ENCODE measurements at regions not wholly inside any gene's neighbourhood (a gene's known extent, or its start where the extent isn't known, plus 50 kb on each side); places are given as distances from the start of the nearest gene placed in this dataset.

DNA sequence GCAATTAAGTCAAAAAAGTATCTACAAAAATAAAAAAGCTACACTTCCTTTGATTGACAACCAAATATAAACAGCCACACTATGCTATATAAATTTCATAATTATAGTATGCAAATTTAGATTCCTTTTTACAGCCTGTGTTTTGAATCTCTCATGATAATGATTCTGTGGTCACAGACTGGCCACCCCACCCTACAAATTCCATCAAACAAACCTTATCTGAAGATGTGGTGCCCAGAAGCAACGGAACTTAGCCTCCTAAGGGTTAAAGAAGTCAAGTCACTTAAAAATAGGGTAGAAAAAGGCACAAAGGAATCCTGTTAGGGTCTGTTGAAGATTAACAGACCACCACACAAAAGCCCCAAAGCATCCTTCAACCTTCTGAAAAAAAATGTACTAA, 351.8 kb downstream of the INHBA start:
- TF ChIP-seq, protein P1, sequence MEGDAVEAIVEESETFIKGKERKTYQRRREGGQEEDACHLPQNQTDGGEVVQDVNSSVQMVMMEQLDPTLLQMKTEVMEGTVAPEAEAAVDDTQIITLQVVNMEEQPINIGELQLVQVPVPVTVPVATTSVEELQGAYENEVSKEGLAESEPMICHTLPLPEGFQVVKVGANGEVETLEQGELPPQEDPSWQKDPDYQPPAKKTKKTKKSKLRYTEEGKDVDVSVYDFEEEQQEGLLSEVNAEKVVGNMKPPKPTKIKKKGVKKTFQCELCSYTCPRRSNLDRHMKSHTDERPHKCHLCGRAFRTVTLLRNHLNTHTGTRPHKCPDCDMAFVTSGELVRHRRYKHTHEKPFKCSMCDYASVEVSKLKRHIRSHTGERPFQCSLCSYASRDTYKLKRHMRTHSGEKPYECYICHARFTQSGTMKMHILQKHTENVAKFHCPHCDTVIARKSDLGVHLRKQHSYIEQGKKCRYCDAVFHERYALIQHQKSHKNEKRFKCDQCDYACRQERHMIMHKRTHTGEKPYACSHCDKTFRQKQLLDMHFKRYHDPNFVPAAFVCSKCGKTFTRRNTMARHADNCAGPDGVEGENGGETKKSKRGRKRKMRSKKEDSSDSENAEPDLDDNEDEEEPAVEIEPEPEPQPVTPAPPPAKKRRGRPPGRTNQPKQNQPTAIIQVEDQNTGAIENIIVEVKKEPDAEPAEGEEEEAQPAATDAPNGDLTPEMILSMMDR (IDR thresholded peaks at IDR 0.05; ENCODE audit: extremely low read depth, insufficient read depth, missing control alignments), result no peak
- DNase-seq (ENCODE audit: low spot score), result no peak
- in situ Hi-C loops (cut with MboI; ENCODE audit: low pct_unique_long_range_greater_than_20kb, low sequenced_read_pairs, unreplicated experiment), result no loop called here

DNA sequence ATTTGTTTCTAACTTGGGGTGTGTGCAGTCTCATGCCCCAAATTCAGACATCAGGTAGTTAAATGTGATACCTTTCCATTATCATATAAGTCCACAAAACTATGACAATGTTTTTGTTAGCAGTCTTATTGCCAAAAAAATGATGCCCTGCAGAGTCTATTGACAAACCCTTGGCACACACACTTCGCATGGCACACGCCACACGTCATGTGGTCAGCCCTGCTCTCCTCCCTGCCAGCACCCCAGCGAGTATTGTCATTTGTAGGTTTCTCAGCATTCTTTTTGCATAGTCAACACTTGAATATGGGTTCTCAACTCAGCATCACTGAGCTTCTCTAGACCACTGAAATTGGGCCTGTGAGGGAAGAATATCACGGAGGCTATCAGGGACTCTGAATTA, 356.0 kb downstream of the INHBA start:
- no peak for DNase-seq (ENCODE audit: low spot score)
- TF ChIP-seq, protein P1 (IDR thresholded peaks at IDR 0.05; ENCODE audit: extremely low read depth, insufficient read depth, missing control alignments), result no peak
- in situ Hi-C loops (cut with MboI; ENCODE audit: low pct_unique_long_range_greater_than_20kb, low sequenced_read_pairs, unreplicated experiment), result no loop called here

DNA sequence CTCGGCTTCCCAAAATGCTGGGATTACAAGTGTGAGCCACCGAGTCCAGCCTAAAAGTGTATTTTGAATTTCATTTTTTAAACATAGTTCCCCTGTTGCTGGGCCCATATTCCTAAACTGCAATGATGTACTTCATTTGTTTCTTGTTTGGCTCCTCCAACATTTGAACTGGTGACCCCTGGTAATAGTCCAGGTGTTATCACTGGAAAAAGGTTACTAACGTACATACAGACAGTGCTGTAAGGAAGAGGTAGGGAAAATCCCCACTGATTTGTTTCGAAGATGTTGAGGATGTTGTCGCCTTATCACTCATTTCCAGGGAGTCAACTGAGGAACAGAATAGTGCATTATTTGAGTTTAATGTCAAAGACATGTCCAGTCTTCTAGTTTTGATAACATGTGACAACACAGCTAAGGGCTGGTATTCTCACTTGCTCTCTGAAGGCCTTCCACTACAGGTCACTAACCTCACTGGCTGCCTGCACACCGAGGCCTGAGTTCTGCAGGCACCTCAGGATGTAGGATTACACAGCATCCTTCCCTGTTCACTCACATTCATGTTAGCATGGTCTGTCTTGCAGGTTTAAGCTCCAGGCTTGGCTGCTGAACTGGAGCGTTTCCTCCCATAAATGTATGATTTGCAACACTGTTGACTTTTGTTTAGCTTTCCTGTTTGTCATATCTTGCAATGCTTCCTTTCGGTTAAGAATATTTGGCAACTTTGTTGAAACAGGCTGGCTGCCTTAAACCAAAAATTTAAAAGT, 362.8 kb downstream of the INHBA start:
- in situ Hi-C loops (cut with MboI; ENCODE audit: low pct_unique_long_range_greater_than_20kb, low sequenced_read_pairs, unreplicated experiment), result no loop called here
- TF ChIP-seq, protein P1 (IDR thresholded peaks at IDR 0.05; ENCODE audit: extremely low read depth, insufficient read depth, missing control alignments), result no peak
- DNase-seq (ENCODE audit: low spot score), result no peak

DNA sequence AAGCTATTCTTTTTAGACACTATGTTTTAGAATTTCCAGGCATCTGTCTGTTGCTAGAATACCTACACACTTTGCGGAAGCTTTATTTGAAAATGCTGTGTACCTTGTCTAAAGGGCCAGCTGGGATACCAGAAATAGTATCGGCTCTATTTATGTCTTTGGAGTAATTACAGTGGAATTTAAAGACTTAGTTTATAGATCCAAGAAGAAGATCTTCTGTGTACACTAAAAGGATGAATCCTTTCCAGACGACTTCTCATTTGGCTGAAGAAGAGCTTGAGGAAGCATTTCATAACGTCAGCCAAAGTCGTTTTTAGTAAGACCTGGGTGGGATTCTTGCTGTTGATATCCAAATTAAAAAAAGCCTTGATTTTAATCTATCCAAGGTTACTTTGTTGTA, 365.9 kb downstream of the INHBA start:
- DNase-seq (ENCODE audit: low spot score), result no peak
- in situ Hi-C loops (cut with MboI; ENCODE audit: low pct_unique_long_range_greater_than_20kb, low sequenced_read_pairs, unreplicated experiment), result no loop called here
- TF ChIP-seq, protein P1 (IDR thresholded peaks at IDR 0.05; ENCODE audit: extremely low read depth, insufficient read depth, missing control alignments), result no peak

DNA sequence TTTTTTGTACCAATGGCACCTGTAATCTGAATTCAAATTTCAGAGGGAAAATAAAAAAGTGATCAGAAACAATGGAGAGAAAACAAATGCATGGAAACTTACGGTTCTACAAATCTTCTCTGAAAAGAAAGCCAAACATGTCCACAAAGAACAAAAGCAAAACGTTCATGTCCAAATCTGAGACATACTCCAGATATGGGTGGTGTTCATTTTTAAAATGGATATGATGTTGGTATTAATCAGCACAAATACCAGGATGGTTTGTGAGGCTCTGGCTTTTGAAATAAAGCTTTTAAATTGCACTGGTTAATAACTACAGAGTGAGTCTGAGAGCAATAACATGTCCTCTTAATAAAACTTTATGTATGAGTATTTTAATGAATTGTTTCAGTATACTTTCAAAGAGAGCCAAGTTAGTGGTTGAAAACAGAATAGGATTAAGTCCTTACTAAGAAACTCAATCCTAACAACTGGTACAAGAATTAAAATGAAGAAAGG, 366.4 kb downstream of the INHBA start:
- TF ChIP-seq, protein P1 (IDR thresholded peaks at IDR 0.05; ENCODE audit: extremely low read depth, insufficient read depth, missing control alignments), result no peak
- in situ Hi-C loops (cut with MboI; ENCODE audit: low pct_unique_long_range_greater_than_20kb, low sequenced_read_pairs, unreplicated experiment), result no loop called here
- DNase-seq (ENCODE audit: low spot score), result no peak

DNA sequence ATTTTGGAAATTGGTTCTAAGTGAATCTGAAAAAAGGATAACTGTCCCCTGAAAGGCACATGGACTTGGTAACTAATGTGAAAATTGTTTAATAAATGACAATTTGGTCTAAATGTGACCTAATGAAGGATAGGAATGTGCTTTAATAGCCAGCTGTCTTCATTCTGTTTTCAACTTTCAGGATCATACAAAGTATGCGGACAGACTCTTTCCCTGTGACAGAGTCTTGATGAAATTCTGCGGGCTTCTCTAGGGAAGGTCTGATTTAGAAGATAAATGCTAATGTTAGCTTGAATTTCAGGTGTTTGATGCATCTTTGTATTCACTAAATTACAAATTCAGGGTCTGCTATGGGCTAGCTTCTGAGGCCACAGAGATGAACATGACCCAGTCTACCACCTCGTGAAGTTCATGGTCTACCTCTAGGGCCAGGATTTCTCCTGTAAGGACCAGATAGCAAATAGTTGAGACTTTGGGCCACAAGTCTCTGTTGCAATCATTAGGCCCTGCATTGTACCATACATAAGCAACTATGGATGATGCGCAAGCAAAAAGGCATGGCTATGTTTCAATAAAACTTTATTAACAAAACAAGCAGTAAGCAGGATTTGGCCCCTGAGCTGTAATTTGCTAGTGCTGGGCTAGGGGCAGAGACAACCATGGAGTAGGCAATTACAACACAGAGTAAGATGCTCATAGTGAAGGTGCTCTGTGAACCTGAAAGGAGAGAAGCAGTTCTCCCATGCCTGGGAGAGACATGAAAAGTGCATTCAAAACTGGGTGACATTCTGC, 368.6 kb downstream of the INHBA start:
- no peak for DNase-seq (ENCODE audit: low spot score)
- TF ChIP-seq, protein P1 (IDR thresholded peaks at IDR 0.05; ENCODE audit: extremely low read depth, insufficient read depth, missing control alignments), result no peak
- in situ Hi-C loops (cut with MboI; ENCODE audit: low pct_unique_long_range_greater_than_20kb, low sequenced_read_pairs, unreplicated experiment), result no loop called here
